ENCODE measurements at regions not wholly inside any gene's neighbourhood (a gene's known extent, or its start where the extent isn't known, plus 50 kb on each side); places are given as distances from the start of the nearest gene placed in this dataset.

GRCh38 chr13:89857502-89857901 is 1490.0 kb upstream of the MIR17HG start:
- no peaks in the 10 kb centered on the region for H3K36me3 ChIP-seq (ENCODE audit: low read length)
- H3K79me2 ChIP-seq (ENCODE audit: insufficient read depth, low read length), result no peaks in the 10 kb centered on the region
- no peak for TF ChIP-seq EZH2phosphoT487 (conservative IDR thresholded peaks at IDR 0.05; ENCODE audit: low read length)
- TF ChIP-seq, protein P1, sequence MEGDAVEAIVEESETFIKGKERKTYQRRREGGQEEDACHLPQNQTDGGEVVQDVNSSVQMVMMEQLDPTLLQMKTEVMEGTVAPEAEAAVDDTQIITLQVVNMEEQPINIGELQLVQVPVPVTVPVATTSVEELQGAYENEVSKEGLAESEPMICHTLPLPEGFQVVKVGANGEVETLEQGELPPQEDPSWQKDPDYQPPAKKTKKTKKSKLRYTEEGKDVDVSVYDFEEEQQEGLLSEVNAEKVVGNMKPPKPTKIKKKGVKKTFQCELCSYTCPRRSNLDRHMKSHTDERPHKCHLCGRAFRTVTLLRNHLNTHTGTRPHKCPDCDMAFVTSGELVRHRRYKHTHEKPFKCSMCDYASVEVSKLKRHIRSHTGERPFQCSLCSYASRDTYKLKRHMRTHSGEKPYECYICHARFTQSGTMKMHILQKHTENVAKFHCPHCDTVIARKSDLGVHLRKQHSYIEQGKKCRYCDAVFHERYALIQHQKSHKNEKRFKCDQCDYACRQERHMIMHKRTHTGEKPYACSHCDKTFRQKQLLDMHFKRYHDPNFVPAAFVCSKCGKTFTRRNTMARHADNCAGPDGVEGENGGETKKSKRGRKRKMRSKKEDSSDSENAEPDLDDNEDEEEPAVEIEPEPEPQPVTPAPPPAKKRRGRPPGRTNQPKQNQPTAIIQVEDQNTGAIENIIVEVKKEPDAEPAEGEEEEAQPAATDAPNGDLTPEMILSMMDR (IDR thresholded peaks at IDR 0.05; ENCODE audit: insufficient read depth, low read length, poor library complexity, severe bottlenecking), result no peak
- H3K27me3 ChIP-seq (ENCODE audit: low read length), result no peaks in the 10 kb centered on the region
- no peaks in the 10 kb centered on the region for H3K9me2 ChIP-seq (replicated peaks; ENCODE audit: insufficient read depth, low read length)
- H3K9ac ChIP-seq (ENCODE audit: low read length), result no peak overlapping the region
- no peaks in the 10 kb centered on the region for H4K20me1 ChIP-seq (ENCODE audit: low read depth, low read length)
- H2AFZ ChIP-seq (ENCODE audit: low read depth, low read length, severe bottlenecking), result no peak overlapping the region
- no peaks in the 10 kb centered on the region for H3K9me3 ChIP-seq (ENCODE audit: insufficient read depth, low read length)
- H3K27ac ChIP-seq (ENCODE audit: low read depth, low read length), result no peak overlapping the region
- H3K4me3 ChIP-seq (ENCODE audit: insufficient read depth, low read length, poor library complexity, severe bottlenecking), result no peak overlapping the region
- H3F3A ChIP-seq (ENCODE audit: insufficient read depth), result no peaks in the 10 kb centered on the region
- H3K4me2 ChIP-seq (ENCODE audit: low read depth, low read length, poor library complexity, severe bottlenecking), result no peak overlapping the region

GRCh38 chr13:89862011-89862690 is 1485.3 kb upstream of the MIR17HG start:
- no peak overlapping the region for H3K4me2 ChIP-seq (ENCODE audit: low read depth, low read length, poor library complexity, severe bottlenecking)
- no peaks in the 10 kb centered on the region for H3K36me3 ChIP-seq (ENCODE audit: low read length)
- H3F3A ChIP-seq (ENCODE audit: insufficient read depth), result no peaks in the 10 kb centered on the region
- TF ChIP-seq EZH2phosphoT487 (conservative IDR thresholded peaks at IDR 0.05; ENCODE audit: low read length), result no peak
- TF ChIP-seq, protein P1 (IDR thresholded peaks at IDR 0.05; ENCODE audit: insufficient read depth, low read length, poor library complexity, severe bottlenecking), result no peak
- H3K9ac ChIP-seq (ENCODE audit: low read length), result no peak overlapping the region
- no peak overlapping the region for H3K27ac ChIP-seq (ENCODE audit: low read depth, low read length)
- no peaks in the 10 kb centered on the region for H3K9me2 ChIP-seq (replicated peaks; ENCODE audit: insufficient read depth, low read length)
- no peak overlapping the region for H2AFZ ChIP-seq (ENCODE audit: low read depth, low read length, severe bottlenecking)
- no peaks in the 10 kb centered on the region for H4K20me1 ChIP-seq (ENCODE audit: low read depth, low read length)
- no peak overlapping the region for H3K4me3 ChIP-seq (ENCODE audit: insufficient read depth, low read length, poor library complexity, severe bottlenecking)
- no peaks in the 10 kb centered on the region for H3K79me2 ChIP-seq (ENCODE audit: insufficient read depth, low read length)
- no peaks in the 10 kb centered on the region for H3K9me3 ChIP-seq (ENCODE audit: insufficient read depth, low read length)
- no peaks in the 10 kb centered on the region for H3K27me3 ChIP-seq (ENCODE audit: low read length)

DNA sequence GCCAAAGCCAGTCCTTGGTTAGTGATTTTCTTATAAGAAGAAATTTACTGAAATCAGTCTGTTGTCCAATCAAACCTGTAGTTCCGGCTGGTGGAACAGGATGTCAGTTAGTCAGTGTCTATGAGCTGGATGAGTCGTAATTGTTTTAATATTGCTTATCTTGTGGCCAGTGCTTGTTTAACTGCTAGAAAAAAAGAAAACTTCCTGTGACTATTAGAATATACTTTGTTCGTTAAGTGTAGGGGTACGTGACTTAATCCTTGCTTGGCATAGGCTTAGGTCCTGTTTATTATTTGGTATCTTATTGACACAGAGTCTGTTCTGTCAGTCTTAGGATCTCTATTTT is 1484.8 kb upstream of the MIR17HG start:
- H3K9me2 ChIP-seq (replicated peaks; ENCODE audit: insufficient read depth, low read length), result no peaks in the 10 kb centered on the region
- no peaks in the 10 kb centered on the region for H3F3A ChIP-seq (ENCODE audit: insufficient read depth)
- H3K36me3 ChIP-seq (ENCODE audit: low read length), result no peaks in the 10 kb centered on the region
- H3K27me3 ChIP-seq (ENCODE audit: low read length), result no peaks in the 10 kb centered on the region
- H3K4me2 ChIP-seq (ENCODE audit: low read depth, low read length, poor library complexity, severe bottlenecking), result no peak overlapping the region
- no peaks in the 10 kb centered on the region for H3K79me2 ChIP-seq (ENCODE audit: insufficient read depth, low read length)
- no peak overlapping the region for H3K4me3 ChIP-seq (ENCODE audit: insufficient read depth, low read length, poor library complexity, severe bottlenecking)
- no peak overlapping the region for H2AFZ ChIP-seq (ENCODE audit: low read depth, low read length, severe bottlenecking)
- H4K20me1 ChIP-seq (ENCODE audit: low read depth, low read length), result no peaks in the 10 kb centered on the region
- no peak overlapping the region for H3K9ac ChIP-seq (ENCODE audit: low read length)
- no peak overlapping the region for H3K27ac ChIP-seq (ENCODE audit: low read depth, low read length)
- no peaks in the 10 kb centered on the region for H3K9me3 ChIP-seq (ENCODE audit: insufficient read depth, low read length)
- no peak for TF ChIP-seq EZH2phosphoT487 (conservative IDR thresholded peaks at IDR 0.05; ENCODE audit: low read length)
- TF ChIP-seq, protein P1 (IDR thresholded peaks at IDR 0.05; ENCODE audit: insufficient read depth, low read length, poor library complexity, severe bottlenecking), result no peak
